HUES6 (cell line): ENCODE measurements at regions not wholly inside any gene's neighbourhood (a gene's known extent, or its start where the extent isn't known, plus 50 kb on each side); places are given as distances from the start of the nearest gene placed in this dataset.

Source experiments
- H3K27ac ChIP-seq: 2 replicates; pipeline ENCODE4 v1.7.0; 2013; ENCODE audit warnings: low read depth, mild to moderate bottlenecking, low read length, inconsistent platforms
- H3K27me3 ChIP-seq: 2 replicates; pipeline ENCODE4 v1.6.1; 2013; ENCODE audit warnings: low read length; ENCODE audit not compliant: control insufficient read depth, insufficient read depth
- H3K36me3 ChIP-seq: 2 replicates; pipeline ENCODE4 v1.6.1; 2013; ENCODE audit warnings: low read length; ENCODE audit not compliant: control insufficient read depth, insufficient read depth
- H3K4me1 ChIP-seq: 2 replicates; pipeline ENCODE4 v1.6.1; 2013; ENCODE audit warnings: low read length; ENCODE audit not compliant: control insufficient read depth, insufficient read depth
- H3K4me3 ChIP-seq: 2 replicates; pipeline ENCODE4 v1.5.1; 2013; ENCODE audit warnings: low read depth, low read length
- H3K9ac ChIP-seq: one replicate; pipeline ENCODE4 v1.6.1; 2013; ENCODE audit warnings: mild to moderate bottlenecking, low read length
- H3K9me3 ChIP-seq: 2 replicates; pipeline ENCODE4 v1.6.1; 2013; ENCODE audit warnings: low read depth, low read length; ENCODE audit not compliant: control insufficient read depth, insufficient read depth

GRCh38 chr9:119458068-119458467 is 88.8 kb upstream of the BRINP1 start:
- Histone ChIP-seq H3K27me3 (no peaks in the 10 kb centered on the region), H3K27ac (no peak overlapping the region)

GRCh38 chr9:119453980-119454379 is 84.7 kb upstream of the BRINP1 start:
- no peaks in the 10 kb centered on the region for H3K9me3 ChIP-seq
- H3K4me3 ChIP-seq, result no peak overlapping the region
- no peak overlapping the region for H3K27ac ChIP-seq
- H3K36me3 ChIP-seq, result no peaks in the 10 kb centered on the region
- no peak overlapping the region for H3K9ac ChIP-seq
- H3K27me3 ChIP-seq, result no peaks in the 10 kb centered on the region
- no peaks in the 10 kb centered on the region for H3K4me1 ChIP-seq

More at GRCh38 chr9:119458068-119458467, 88.8 kb upstream of the BRINP1 start:
- Histone ChIP-seq H3K4me3 (no peak overlapping the region), H3K36me3 (no peaks in the 10 kb centered on the region), H3K9ac (no peak overlapping the region), H3K4me1 (no peaks in the 10 kb centered on the region), H3K9me3 (no peaks in the 10 kb centered on the region)

GRCh38 chr9:119453490-119453911 is 84.3 kb upstream of the BRINP1 start:
- H3K27ac ChIP-seq, result no peak overlapping the region
- no peaks in the 10 kb centered on the region for H3K9me3 ChIP-seq
- no peak overlapping the region for H3K4me3 ChIP-seq
- no peaks in the 10 kb centered on the region for H3K4me1 ChIP-seq
- no peak overlapping the region for H3K9ac ChIP-seq
- H3K36me3 ChIP-seq, result no peaks in the 10 kb centered on the region
- H3K27me3 ChIP-seq, result no peaks in the 10 kb centered on the region

- Histone ChIP-seq H3K27me3 (no peaks in the 10 kb centered on the region), H3K9ac (no peak overlapping the region), H3K9me3 (no peaks in the 10 kb centered on the region), H3K36me3 (no peaks in the 10 kb centered on the region), H3K4me3 (no peak overlapping the region), H3K27ac (no peak overlapping the region), H3K4me1 (no peaks in the 10 kb centered on the region)
Observed at GRCh38 chr9:119451426-119451825, 82.2 kb upstream of the BRINP1 start.

GRCh38 chr9:119443179-119443578 is 73.9 kb upstream of the BRINP1 start:
- Histone ChIP-seq H3K9ac (no peak overlapping the region), H3K27ac (no peak overlapping the region), H3K36me3 (no peaks in the 10 kb centered on the region)

GRCh38 chr9:119441832-119442231 is 72.6 kb upstream of the BRINP1 start:
- Histone ChIP-seq H3K9ac (no peak overlapping the region), H3K27ac (no peak overlapping the region), H3K4me1 (peaks cover 36% of the 10 kb centered on the region), H3K27me3 (no peaks in the 10 kb centered on the region; the same call in 1 of the 2 replicates), H3K4me3 (no peak overlapping the region), H3K36me3 (no peaks in the 10 kb centered on the region), H3K9me3 (no peaks in the 10 kb centered on the region)

More at GRCh38 chr9:119443179-119443578, 73.9 kb upstream of the BRINP1 start:
- Histone ChIP-seq H3K27me3 (no peaks in the 10 kb centered on the region; the same call in 1 of the 2 replicates), H3K4me3 (no peak overlapping the region), H3K9me3 (no peaks in the 10 kb centered on the region), H3K4me1 (peaks cover 36% of the 10 kb centered on the region)

- H3K4me3 ChIP-seq, result no peak overlapping the region
- H3K4me1 ChIP-seq, result peaks cover 36% of the 10 kb centered on the region
- no peak overlapping the region for H3K27ac ChIP-seq
- no peaks in the 10 kb centered on the region for H3K36me3 ChIP-seq
- no peaks in the 10 kb centered on the region for H3K9me3 ChIP-seq
- no peak overlapping the region for H3K9ac ChIP-seq
- H3K27me3 ChIP-seq, result no peaks in the 10 kb centered on the region; the same call in 1 of the 2 replicates
Observed at GRCh38 chr9:119441338-119441737, 72.1 kb upstream of the BRINP1 start.

GRCh38 chr9:119436261-119436660 is 67.0 kb upstream of the BRINP1 start:
- H3K9me3 ChIP-seq, result no peaks in the 10 kb centered on the region
- no peaks in the 10 kb centered on the region for H3K36me3 ChIP-seq
- no peaks in the 10 kb centered on the region for H3K27me3 ChIP-seq
- no peak overlapping the region for H3K4me3 ChIP-seq
- H3K27ac ChIP-seq, result no peak overlapping the region
- H3K9ac ChIP-seq, result no peak overlapping the region
- peaks cover 14% of the 10 kb centered on the region for H3K4me1 ChIP-seq

- Histone ChIP-seq H3K9ac (no peak overlapping the region), H3K4me1 (peaks cover 2% of the 10 kb centered on the region), H3K4me3 (no peak overlapping the region), H3K27ac (no peak overlapping the region), H3K27me3 (no peaks in the 10 kb centered on the region), H3K36me3 (no peaks in the 10 kb centered on the region), H3K9me3 (no peaks in the 10 kb centered on the region)
Observed at GRCh38 chr9:119435076-119435475, 65.8 kb upstream of the BRINP1 start.

GRCh38 chr9:119432428-119432827 is 63.2 kb upstream of the BRINP1 start:
- Histone ChIP-seq H3K27ac (no peak overlapping the region), H3K4me1 (no peaks in the 10 kb centered on the region), H3K9ac (no peak overlapping the region), H3K27me3 (no peaks in the 10 kb centered on the region), H3K4me3 (no peak overlapping the region), H3K9me3 (0 out of 2 replicates have a peak, but pooled peaks cover under 1% of the 10 kb centered on the region), H3K36me3 (no peaks in the 10 kb centered on the region)

- H3K27ac ChIP-seq, result no peak overlapping the region
- H3K36me3 ChIP-seq, result no peaks in the 10 kb centered on the region
- no peaks in the 10 kb centered on the region for H3K4me1 ChIP-seq
- H3K9me3 ChIP-seq, result 0 out of 2 replicates have a peak, but pooled peaks cover 4% of the 10 kb centered on the region
- H3K4me3 ChIP-seq, result no peak overlapping the region
- H3K27me3 ChIP-seq, result no peaks in the 10 kb centered on the region
- no peak overlapping the region for H3K9ac ChIP-seq
Observed at GRCh38 chr9:119429302-119429701, 60.1 kb upstream of the BRINP1 start.

GRCh38 chr9:119420231-119420630 is 51.0 kb upstream of the BRINP1 start:
- Histone ChIP-seq H3K4me1 (no peaks in the 10 kb centered on the region), H3K4me3 (no peak overlapping the region), H3K9ac (no peak overlapping the region), H3K27me3 (no peaks in the 10 kb centered on the region), H3K9me3 (no peaks in the 10 kb centered on the region), H3K27ac (no peak overlapping the region), H3K36me3 (no peaks in the 10 kb centered on the region)
